Gastroesophageal sphincter (tissue), 4 donors: ENCODE measurements at regions not wholly inside any gene's neighbourhood (a gene's known extent, or its start where the extent isn't known, plus 50 kb on each side); places are given as distances from the start of the nearest gene placed in this dataset.

ENCODE experiments used
- ATAC-seq: fragments of 150-250 bp; one replicate; pipeline ENCODE4 v1.9.1; 2016; ENCODE audit warnings: mild to moderate bottlenecking, moderate library complexity
- H3K27ac ChIP-seq, 4 donors: fragments of 200-600 bp; sonication (generic) in 3 of 4; 1 replicate in 3 of 4; 2 replicates in 1 of 4; pipeline ENCODE4 v1.5.1; 2016 to 2019
- H3K27me3 ChIP-seq: fragments of 200-600 bp; sonication (generic); one replicate; pipeline ENCODE4 v1.5.1; 2019
- H3K36me3 ChIP-seq, 2 donors: fragments of 200-600 bp; sonication (generic); one replicate each; pipeline ENCODE4 v1.5.1; 2019; ENCODE audit warnings: control low read depth in 1 of 2
- H3K4me1 ChIP-seq, 3 donors: fragments of 200-600 bp; sonication (generic); 1 replicate in 2 of 3; 2 replicates in 1 of 3; pipeline ENCODE4 v1.5.1; 2016 to 2019; ENCODE audit warnings: control low read depth in 2 of 3
- H3K4me3 ChIP-seq, 2 donors: fragments of 200-600 bp; sonication (generic); one replicate each; pipeline ENCODE4 v1.5.1; 2019; ENCODE audit warnings: mild to moderate bottlenecking in 1 of 2, moderate library complexity in 1 of 2
- H3K9me3 ChIP-seq, 3 donors: fragments of 200-600 bp; sonication (generic); one replicate each; pipeline ENCODE4 v1.5.1; 2017 to 2019; ENCODE audit warnings: control low read depth in 2 of 3
- CTCF ChIP-seq, 4 experiments: fragments of 200-600 bp in 2 of 4; fragments of 450-650 bp in 2 of 4; sonication (generic) in 1 of 4; IDR thresholded peaks; one replicate each; pipeline ENCODE4 v1.5.1; 2017 to 2019; ENCODE audit warnings: antibody characterized with exemption in 4 of 4, mild to moderate bottlenecking in 2 of 4, moderate library complexity in 2 of 4
- EP300 ChIP-seq: sonication (generic); formaldehyde crosslinking; IDR thresholded peaks from one replicate; pipeline ENCODE4 v1.6.1; 2017; ENCODE audit warnings: antibody characterized with exemption, mild to moderate bottlenecking
- POLR2A ChIP-seq, 2 donors: fragments of 450-650 bp; IDR thresholded peaks; one replicate each; pipeline ENCODE4 v1.6.1; 2017; ENCODE audit warnings: antibody characterized with exemption in 2 of 2, mild to moderate bottlenecking in 2 of 2, moderate library complexity in 1 of 2
- POLR2AphosphoS5 ChIP-seq: sonication (generic); formaldehyde crosslinking; IDR thresholded peaks from one replicate; pipeline ENCODE4 v1.6.1; 2017; ENCODE audit warnings: antibody characterized with exemption
- WGBS, 2 donors: methylation state at CpG; one replicate each; pipeline ENCODE4 v1.1.5; 2018; ENCODE audit warnings: low coverage in 1 of 2; 5-methylcytosine and 5-hydroxymethylcytosine counted together

GRCh38 chr11:27250867-27251665 is 111.9 kb downstream of the CCDC34 start:
- WGBS, 2 donors, result 67 to 80% methylated on average over 3 to 4 of the region's 5 CpGs

DNA sequence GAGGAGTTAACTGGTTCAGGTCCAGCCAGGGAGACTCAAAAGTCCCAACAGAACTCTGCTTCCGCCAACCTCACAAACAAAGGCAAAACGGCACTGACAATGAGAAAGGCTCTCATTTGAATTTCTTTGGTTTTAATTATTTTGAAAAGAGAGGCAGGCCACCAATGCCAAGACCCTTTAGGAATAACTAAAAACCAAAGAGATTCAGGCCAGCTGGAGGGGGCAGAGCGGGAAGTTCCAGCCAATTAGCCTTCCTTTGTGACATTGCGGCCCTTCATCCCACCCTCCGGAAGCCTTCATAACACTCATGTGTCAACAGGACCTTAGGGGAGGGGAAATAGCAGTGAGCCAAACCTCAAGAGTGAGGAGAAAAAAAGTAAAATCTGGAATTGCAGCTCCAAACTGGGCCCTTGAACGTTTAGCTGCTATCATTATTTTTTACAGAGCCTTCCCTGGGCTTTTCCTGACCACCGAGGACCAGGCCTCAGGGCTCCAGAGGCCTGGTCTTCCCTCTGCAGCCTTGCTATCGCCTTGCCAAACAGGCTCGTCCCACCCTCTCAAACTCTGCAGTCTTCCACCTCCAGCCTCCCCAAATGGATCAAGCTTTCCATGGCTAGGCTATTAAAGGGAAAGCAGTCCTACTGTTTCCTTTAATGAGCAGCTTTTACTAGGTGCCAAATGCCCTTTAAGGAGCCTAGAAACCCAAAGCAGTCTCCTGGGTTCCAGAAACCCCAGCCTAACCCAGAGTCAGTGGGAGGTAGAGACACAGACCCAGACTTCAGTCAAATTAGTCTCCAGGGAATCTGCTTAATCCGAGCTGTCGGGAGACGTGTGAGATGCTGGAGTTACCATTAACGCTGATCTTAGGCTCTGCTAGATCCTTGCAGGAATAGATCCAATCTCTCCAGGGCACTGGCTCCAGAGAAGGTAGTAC is 114.2 kb downstream of the CCDC34 start:
- peaks cover 0 to 7% (median 0%) of the 10 kb centered on the region in 3 donors for H3K4me1 ChIP-seq
- H3K9me3 ChIP-seq, result no peaks in the 10 kb centered on the region
- WGBS, 2 donors, result 76 to 77% methylated on average over 3 to 12 of the region's 13 CpGs
- no peaks in the 10 kb centered on the region for H3K27me3 ChIP-seq
- ATAC-seq, result no peak
- no peak overlapping the region for H3K27ac ChIP-seq
- TF ChIP-seq POLR2A (IDR thresholded peaks at IDR 0.05), result no peak
- TF ChIP-seq POLR2AphosphoS5, result no peak
- TF ChIP-seq EP300, result no peak
- TF ChIP-seq CTCF (IDR thresholded peaks at IDR 0.05), result no peak
- H3K36me3 ChIP-seq, result no peaks in the 10 kb centered on the region
- no peak overlapping the region for H3K4me3 ChIP-seq

More at GRCh38 chr11:27250867-27251665, 111.9 kb downstream of the CCDC34 start:
- no peak overlapping the region for H3K27ac ChIP-seq
- H3K4me1 ChIP-seq, result peaks cover 0 to 7% (median 3%) of the 10 kb centered on the region in 3 donors
- no peaks in the 10 kb centered on the region for H3K36me3 ChIP-seq
- TF ChIP-seq POLR2A (IDR thresholded peaks at IDR 0.05), result no peak
- no peak for TF ChIP-seq EP300
- TF ChIP-seq CTCF (IDR thresholded peaks at IDR 0.05), result no peak
- no peak for TF ChIP-seq POLR2AphosphoS5
- no peak for ATAC-seq
- H3K4me3 ChIP-seq, result no peak overlapping the region
- H3K9me3 ChIP-seq, result no peaks in the 10 kb centered on the region
- no peaks in the 10 kb centered on the region for H3K27me3 ChIP-seq

DNA sequence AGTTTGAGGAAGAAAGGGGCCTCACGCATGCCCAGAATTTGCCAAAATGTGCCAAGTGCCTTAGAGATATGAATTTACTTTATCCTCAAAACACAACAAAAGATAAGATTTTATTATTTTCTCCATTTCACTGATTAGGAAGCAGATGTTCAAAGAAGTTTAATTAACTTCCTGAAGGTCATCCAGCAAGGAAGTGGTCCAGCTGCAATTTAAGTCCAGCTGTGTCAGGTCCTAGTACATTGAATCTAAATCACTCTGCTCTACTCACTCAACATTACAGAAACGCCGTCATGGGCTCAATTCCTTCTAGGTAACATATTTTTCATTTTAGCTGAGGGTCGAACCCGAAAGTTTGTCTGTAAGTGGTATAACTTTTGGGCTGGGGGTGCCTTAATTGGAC is 115.4 kb downstream of the CCDC34 start:
- Histone ChIP-seq H3K4me3 (no peak overlapping the region), H3K27me3 (no peaks in the 10 kb centered on the region), H3K36me3 (no peaks in the 10 kb centered on the region), H3K27ac (no peak overlapping the region), H3K4me1 (peaks cover 0 to 7% (median 0%) of the 10 kb centered on the region in 3 donors), H3K9me3 (no peaks in the 10 kb centered on the region)
- ATAC-seq, result no peak
- TF ChIP-seq EP300, result no peak
- no peak for TF ChIP-seq CTCF (IDR thresholded peaks at IDR 0.05)
- no peak for TF ChIP-seq POLR2AphosphoS5
- TF ChIP-seq POLR2A (IDR thresholded peaks at IDR 0.05), result no peak
- 45 to 85% methylated on average over 5 of the region's 5 CpGs for WGBS, 2 donors

DNA sequence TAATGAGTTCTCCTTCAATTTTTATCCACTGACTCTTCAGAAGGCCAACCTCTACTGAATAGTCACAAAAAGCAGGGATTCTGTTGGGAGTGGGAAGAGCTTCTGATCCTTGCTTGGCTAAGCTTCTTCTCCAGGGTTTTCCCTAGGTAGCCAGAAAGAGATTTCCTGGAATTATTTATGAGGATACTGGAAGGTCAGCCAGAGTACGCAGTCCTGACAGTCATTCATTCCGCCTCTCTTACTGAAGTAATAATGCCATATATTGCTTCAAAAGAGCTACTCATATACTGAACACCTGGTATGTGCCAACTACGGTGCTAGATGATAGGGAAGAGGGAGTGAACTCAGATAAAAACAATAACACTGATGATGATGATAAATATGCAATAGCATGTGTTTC is 116.1 kb downstream of the CCDC34 start:
- peaks cover 0 to 7% (median 0%) of the 10 kb centered on the region in 3 donors for H3K4me1 ChIP-seq
- H3K9me3 ChIP-seq, result no peaks in the 10 kb centered on the region
- 22 to 24% methylated on average over 3 of the region's 3 CpGs for WGBS, 2 donors
- no peak overlapping the region for H3K4me3 ChIP-seq
- H3K27me3 ChIP-seq, result no peaks in the 10 kb centered on the region
- no peak for ATAC-seq
- no peak for TF ChIP-seq EP300
- TF ChIP-seq POLR2A (IDR thresholded peaks at IDR 0.05), result no peak
- no peak for TF ChIP-seq CTCF (IDR thresholded peaks at IDR 0.05)
- TF ChIP-seq POLR2AphosphoS5, result no peak
- H3K36me3 ChIP-seq, result no peaks in the 10 kb centered on the region
- H3K27ac ChIP-seq, result no peak overlapping the region
